BE2C (cell line): ENCODE measurements at regions not wholly inside any gene's neighbourhood (a gene's known extent, or its start where the extent isn't known, plus 50 kb on each side); places are given as distances from the start of the nearest gene placed in this dataset.

ENCODE experiments used
- DNase-seq: peaks from one replicate; pipeline ENCODE4 v3.0.0-alpha.2; 2020
- H3K27me3 ChIP-seq: fragments of 250-450 bp; sonication (Bioruptor Pico); 2 replicates; pipeline ENCODE4 v1.5.1; 2020; ENCODE audit warnings: mild to moderate bottlenecking
- H3K36me3 ChIP-seq: fragments of 250-450 bp; sonication (Bioruptor Pico); 2 replicates; pipeline ENCODE4 v1.5.1; 2020; ENCODE audit warnings: mild to moderate bottlenecking
- H3K4me1 ChIP-seq: fragments of 250-450 bp; sonication (Bioruptor Pico); 2 replicates; pipeline ENCODE4 v1.5.1; 2020
- H3K4me3 ChIP-seq: 2 replicates; pipeline ENCODE4 v1.5.1; 2011; ENCODE audit warnings: low read depth, low read length
- H3K9me3 ChIP-seq: fragments of 250-450 bp; sonication (Bioruptor Pico); 2 replicates; pipeline ENCODE4 v1.5.1; 2020
- CTCF ChIP-seq: IDR thresholded peaks from 2 replicates; pipeline ENCODE4 v1.5.1; 2012; ENCODE audit warnings: mild to moderate bottlenecking, low read depth, low read length

DNA sequence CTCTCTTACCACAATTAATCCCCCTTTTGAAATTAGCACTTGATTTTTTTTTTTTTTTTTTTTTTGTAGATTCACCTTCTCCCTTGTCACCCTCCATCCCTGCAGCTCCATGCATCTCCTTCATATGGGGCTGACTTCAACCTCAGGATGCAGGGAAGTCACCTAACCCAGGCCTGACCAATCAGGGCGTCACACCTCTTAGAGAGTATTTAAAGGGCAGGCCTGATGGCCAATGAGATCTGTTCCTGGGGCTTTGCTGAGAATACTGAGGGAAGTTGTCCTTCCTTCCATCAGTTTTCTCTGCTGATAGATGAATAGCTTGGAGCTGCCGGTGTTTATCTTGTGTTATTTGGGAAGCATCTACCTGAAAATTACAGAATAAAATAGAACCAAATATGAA lies 1104.7 kb upstream of the TMEM132C start:
- no peaks in the 10 kb centered on the region for H3K27me3 ChIP-seq
- no peaks in the 10 kb centered on the region for H3K36me3 ChIP-seq
- H3K9me3 ChIP-seq, result no peaks in the 10 kb centered on the region
- no peak for TF ChIP-seq CTCF
- no peak overlapping the region for H3K4me3 ChIP-seq
- no peaks in the 10 kb centered on the region for H3K4me1 ChIP-seq
- DNase-seq, result no peak

GRCh38 chr12:127162902-127163301 lies 1104.1 kb upstream of the TMEM132C start:
- Histone ChIP-seq H3K36me3 (no peaks in the 10 kb centered on the region), H3K27me3 (no peaks in the 10 kb centered on the region), H3K9me3 (no peaks in the 10 kb centered on the region), H3K4me1 (no peaks in the 10 kb centered on the region), H3K4me3 (no peak overlapping the region)
- no peak for DNase-seq
- TF ChIP-seq CTCF, result no peak

DNA sequence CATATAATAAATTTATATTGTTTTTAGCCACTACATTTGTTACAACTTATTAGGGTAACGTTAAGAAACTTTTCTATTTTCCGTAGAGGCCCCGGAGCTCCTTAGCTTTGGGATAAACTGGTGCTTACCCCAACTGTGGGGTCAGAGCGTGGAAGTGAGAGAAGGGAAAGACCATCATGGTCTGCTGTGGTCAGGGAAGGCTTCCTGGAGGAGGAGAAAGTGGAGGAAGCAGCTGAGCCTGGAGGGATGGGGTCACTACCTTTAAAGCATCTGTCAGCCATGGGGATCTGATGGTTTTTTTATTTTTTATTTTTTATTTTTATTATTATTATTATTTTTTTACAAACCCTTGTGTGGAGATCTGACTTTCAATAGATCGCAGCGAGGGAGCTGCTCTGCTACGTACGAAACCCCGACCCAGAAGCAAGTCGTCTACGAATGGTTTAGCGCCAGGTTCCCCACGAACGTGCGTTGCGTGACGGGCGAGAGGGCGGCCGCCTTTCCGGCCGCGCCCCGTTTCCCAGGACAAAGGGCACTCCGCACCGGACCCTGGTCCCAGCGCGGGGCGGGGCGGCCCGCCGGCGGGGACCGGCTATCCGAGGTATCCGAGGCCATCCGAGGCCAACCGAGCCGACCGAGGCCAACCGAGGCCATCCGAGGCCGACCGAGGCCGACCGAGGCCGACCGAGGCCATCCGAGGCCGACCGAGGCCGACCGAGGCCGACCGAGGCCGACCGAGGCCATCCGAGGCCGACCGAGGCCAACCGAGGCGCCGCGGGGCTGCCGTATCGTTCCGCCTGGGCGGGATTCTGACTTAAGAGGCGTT lies 1101.2 kb upstream of the TMEM132C start:
- no peak for TF ChIP-seq CTCF
- peak; percentile 81 for DNase-seq
- no peaks in the 10 kb centered on the region for H3K27me3 ChIP-seq
- no peaks in the 10 kb centered on the region for H3K36me3 ChIP-seq
- no peaks in the 10 kb centered on the region for H3K4me1 ChIP-seq
- H3K9me3 ChIP-seq, result no peaks in the 10 kb centered on the region
- H3K4me3 ChIP-seq, result peak overlapping the region; percentile 51

GRCh38 chr12:127169321-127170181 lies 1097.4 kb upstream of the TMEM132C start:
- H3K4me1 ChIP-seq, result no peaks in the 10 kb centered on the region
- no peaks in the 10 kb centered on the region; the same call in 1 of the 2 replicates for H3K9me3 ChIP-seq
- no peaks in the 10 kb centered on the region for H3K36me3 ChIP-seq
- no peak for TF ChIP-seq CTCF
- DNase-seq, result no peak
- no peaks in the 10 kb centered on the region for H3K27me3 ChIP-seq
- no peak overlapping the region for H3K4me3 ChIP-seq

DNA sequence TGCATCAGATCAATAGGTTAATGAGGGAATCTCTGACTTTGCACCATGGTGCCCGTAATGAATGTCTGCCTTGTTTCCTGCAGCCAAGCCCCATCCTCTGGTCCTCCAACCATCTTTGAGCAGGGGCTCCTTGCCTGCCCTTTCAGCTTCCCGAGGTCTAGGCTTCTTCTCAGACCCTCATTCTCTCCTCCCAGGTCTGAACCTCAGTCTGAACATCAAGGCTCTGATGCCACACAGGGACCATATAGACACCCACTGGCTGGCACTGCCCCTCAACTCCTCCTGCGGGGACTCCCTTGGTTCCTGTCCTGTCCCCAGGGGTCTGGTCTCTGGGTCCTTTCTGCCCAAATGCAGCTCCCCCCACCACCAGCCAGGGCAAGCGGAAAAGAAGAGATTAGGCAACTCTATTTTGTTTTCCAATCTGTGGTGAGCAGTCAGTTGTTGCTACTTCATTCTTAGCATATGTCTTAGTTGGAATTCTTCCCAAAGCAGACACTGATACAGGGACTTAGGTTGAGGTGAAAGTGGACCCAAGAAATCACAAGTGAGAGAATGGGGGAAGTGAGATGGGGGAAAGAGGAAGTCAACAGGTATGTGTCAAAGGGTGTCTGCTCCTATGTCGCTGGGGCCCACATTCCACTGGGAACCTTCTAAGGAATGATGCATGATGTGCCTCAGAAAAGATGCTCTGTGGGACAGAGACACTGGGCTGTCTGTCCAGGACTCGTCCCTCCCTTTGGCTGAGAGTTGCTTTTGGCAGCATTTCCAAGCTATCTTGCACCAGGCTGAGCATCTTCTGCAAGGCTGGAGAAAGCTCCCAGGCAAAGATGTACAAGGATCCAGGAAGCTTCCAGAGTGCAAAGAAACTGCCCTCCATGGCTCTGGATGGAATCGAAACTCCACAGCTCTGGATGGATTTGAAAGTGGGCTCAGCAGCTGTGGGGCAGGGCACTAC lies 1096.5 kb upstream of the TMEM132C start:
- DNase-seq, result no peak
- no peak for TF ChIP-seq CTCF
- H3K36me3 ChIP-seq, result no peaks in the 10 kb centered on the region
- no peaks in the 10 kb centered on the region for H3K27me3 ChIP-seq
- no peaks in the 10 kb centered on the region; the same call in 1 of the 2 replicates for H3K9me3 ChIP-seq
- no peak overlapping the region for H3K4me3 ChIP-seq
- no peaks in the 10 kb centered on the region for H3K4me1 ChIP-seq
